HG02763 (cell line): ENCODE measurements at regions not wholly inside any gene's neighbourhood (a gene's known extent, or its start where the extent isn't known, plus 50 kb on each side); places are given as distances from the start of the nearest gene placed in this dataset.

Experiments
- ATAC-seq: cut with Tn5 transposase; IDR thresholded peaks from one replicate; pipeline ENCODE4 v1.9.1; 2021; ENCODE audit warnings: mild to moderate bottlenecking, moderate library complexity; ENCODE audit not compliant: unreplicated experiment

DNA sequence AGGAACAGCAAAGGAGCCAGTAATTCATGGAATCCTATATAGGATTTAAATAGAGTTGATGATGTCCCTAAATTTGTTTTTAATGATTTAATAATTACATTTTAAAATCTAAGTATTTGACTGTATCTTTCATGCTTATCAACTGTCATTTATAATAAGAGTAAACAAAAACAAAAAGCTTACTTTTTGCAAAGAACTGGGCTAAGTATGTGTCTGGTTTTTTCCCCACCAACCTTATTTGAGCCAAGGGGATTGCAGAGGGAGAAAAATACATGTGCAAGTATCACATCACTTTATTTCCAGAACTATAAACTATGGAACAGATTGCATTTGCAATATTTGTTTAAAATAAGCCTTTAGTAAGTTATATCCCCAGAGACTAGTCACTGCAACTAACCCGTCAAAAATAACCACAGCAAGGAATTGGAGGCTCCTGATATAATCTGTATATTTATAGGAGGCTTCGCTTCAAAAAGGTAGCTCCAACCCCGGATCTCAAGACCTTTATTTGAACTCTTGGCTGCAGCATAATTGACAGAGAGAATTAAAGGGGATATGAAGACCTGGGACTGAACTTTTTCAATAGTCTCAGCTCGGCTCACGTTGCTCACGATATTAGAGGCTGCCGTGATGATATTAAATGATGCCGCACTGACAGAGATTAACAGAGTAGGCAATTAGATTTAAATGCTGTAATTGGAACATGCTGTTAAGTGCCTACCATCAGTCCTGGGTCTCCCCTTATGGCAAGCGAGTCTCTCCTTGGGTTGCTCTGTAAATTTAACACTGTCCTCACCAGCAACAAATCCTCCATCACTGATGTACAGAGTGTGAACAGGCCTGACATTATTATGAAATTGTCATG is 329.1 kb upstream of the NFIA start:
- no peak for ATAC-seq

DNA sequence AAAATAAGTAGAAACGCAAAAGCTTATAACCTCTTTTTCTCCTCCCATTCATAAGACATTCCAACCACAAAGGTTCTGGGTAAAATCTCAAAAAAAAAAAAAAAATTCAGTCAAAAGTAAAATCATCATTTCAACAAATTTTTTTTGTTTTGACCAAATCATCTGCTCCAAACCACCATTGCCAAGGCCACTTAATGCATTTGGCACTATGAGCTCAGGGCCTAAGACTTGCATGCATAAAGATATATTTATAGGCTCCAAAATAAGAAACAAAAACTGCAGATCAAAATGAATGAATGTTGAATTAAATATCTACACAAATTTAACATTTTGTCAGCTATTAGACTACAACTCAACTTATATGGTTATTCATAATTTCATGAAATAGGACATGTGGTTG is 331.1 kb upstream of the NFIA start:
- ATAC-seq = no peak

DNA sequence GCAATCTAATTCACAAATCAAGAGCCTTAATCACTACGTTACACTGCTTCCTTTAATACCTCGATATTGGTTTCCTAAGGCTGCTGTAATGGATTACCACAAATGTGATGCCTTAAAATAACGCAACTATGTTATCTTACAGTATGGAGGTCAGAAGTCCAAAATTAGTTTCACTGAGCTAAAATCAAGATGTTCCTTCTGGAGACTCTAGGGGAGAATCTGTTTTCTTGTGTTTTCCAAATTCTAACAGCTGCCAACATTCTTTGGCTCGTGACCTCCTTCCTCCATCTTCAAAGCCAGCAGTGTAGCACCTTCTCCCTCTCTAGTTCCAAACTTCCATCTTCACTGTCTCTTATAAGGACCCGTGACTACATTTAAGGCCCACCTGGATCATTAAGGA is 335.0 kb upstream of the NFIA start:
- ATAC-seq = no peak

DNA sequence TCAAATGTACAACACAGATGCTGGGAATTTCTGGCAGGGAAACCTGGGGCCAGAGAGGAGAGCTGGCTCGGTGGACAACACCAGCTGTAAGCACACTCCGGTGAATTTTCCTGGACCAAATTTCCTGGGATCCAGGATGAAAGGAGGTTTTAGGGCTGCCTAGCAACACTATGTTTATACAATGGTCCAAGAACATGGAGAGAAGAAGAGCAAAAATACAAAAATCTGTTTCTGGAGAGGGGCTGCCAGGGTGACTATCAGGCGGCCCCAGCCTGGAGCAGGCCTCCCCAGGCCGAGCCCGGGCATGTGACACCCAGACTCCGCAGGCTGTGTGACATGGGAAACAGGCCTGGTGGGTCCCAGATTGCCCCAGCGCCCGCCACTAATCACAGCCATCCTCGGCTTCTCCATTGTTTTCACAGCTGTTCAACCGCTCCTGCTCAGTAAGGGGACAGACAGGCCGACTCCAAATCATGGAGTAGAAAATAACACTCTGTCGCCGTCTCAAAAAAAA is 336.0 kb upstream of the NFIA start:
- no peak for ATAC-seq

DNA sequence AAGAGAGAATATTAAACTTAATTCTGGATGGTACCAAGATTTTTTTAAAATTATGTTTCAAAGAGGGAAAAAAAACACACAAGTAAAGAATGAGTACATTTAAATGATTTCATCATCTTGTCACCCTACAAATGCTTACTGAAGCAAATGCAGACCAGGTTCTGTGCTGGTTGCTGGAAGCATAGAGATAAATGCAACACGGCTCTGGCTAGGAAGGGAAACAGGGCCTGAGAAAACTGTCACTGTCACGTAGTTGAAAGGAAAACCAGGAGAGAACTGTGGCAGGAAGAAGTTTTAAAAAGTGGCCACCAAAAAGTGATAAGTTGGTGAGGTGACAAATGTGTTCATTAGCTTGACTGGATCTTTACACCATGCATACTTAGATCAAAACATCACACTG is 336.9 kb upstream of the NFIA start:
- ATAC-seq = no peak

DNA sequence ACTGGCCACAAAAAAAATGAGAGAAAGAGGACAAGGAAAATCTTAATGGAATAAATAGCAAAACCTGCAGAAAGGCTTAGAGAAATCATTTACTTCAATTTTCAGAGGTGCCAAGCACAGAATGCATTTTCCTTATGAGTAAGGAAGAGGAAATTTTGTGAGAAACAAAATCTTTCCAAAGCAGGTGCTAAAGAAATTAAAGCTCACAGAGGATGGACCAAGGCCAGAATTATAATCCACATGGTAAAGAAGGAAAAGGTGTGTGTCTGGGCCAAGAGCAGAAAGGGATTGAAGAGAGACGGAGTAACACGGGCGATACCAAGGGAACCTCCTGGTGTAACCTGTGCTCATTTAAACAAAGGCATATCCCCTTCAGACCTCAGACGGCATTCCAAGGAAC is 340.0 kb upstream of the NFIA start:
- no peak for ATAC-seq

DNA sequence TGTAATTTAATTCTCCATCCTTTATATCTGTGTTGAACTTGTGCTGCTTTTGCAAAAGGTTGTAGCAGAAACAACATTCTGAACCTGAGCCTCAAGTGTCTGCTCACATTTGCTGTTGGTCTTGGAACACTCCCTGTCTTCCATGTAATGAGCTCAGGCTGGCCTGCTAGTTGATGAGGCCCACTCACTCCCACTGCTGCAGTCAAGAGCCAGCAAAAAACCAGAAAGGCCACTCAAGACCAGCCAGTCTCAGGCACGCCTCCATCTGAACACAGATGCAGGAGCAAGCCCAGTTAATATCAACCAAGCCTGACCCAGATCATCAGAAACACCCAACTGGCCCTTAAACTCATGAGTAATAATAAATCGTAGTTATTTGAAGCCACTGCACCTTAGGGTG is 342.2 kb upstream of the NFIA start:
- ATAC-seq = no peak

DNA sequence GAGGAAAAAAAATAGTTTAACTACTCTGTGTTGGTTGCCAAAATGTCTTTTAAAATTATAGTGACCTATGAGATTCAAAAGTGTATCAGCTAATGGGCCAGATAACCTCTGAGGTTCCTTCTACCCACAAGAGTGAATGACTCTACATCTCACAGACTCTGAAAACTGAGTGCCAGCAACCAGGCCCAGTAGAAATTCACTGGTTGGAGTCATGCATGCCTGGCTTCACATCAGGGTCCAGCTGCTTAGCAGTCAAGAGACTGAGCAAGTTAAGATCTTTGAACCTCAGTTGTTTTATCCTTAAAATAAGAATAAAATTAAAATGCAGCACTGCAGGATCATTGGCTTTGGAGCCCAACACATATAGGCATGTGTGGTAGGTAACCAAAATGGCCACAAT is 342.6 kb upstream of the NFIA start:
- ATAC-seq = no peak

DNA sequence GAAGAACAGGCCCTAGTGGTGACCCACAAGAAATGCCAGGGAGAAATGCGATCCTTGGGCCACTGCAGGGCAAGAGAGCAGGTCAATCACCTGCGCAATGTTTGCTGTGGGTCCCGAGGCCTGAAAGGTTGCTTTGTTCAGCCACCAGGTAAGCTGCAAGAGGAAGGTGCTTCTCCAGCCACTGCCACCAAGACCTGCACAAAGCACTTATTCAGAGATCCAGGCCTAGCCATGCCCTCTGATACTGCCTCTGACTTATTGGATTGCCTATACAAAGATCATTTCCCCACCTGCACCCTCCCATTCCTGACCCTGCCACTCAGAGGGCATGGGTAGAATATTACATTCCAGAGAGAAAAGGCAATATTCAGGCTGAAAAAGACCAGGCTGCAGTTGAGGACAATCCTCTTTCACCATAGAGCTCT is 349.4 kb upstream of the NFIA start:
- no peak for ATAC-seq

DNA sequence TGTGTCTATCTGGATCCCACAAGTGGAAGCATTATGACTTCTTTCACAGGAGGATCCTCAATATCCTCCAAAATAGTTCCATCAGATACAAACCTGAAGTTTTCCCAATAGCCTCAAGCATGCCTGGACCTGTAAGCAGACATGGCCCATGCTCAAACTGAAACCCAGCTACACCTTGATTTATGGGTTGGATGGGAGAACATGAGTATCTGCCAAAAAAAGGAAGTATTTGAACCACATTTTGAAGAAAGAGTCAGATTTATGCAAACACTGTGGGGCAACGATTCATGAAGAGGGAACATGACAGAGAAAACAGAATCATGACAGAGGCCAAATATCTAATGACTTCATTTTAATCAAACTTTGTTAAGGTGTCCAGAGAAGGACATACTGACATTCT is 351.0 kb upstream of the NFIA start:
- no peak for ATAC-seq

DNA sequence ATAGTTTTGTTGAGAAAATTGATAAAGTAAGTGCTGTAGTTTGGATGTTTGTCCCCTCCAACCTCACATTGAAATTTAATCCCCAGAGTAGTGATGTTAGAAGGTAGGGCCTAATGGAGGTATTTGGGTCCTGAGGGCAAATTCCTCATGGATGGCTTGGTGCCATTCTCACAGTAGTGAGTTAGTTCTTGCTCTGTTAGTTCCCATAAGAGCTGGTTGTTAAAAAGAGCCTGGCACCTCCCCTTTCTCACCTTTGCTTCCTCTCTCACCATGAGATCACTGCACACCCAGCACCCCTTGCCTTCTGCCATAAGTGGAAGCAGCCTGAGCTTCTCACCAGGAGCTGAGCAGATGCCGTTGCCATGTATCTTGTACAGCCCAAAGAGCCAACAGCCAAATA is 354.8 kb upstream of the NFIA start:
- ATAC-seq = no peak

DNA sequence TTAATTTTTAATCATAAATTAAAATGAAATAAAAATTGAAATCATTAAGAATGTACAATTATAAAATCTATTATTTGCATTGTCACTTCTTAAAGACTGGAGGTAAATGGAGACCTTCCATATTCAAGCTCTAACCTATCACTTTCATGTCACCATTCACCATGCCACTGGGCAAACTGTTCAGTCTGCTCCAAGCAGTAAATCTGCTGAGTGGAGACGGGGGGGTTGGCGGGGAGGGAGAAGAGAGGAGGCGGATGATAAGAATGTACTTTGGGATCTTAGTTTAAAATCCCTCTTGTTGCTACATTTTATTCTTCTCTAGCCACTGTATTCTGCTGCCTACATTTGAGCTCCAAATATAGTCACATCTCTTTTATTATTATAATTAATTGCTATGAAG is 365.9 kb upstream of the NFIA start:
- ATAC-seq = no peak

DNA sequence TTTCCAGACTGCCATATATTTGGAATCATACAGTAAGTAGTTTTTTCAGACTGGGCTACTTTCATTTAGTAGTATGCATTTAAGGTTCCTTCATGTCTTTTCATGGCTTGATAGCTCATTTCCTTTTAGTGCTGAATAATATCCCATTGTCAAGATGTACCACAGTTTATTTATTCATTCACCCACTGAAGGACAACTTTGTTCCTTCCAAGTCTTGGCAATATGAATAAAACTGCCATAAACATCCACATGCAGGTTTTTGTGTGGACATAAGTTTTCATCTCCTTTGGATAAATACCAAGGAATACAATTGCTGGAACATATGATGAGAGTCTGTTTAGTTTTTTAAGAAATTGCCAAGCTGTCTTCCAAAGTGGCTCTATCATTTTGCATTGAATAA is 366.4 kb upstream of the NFIA start:
- ATAC-seq = no peak

DNA sequence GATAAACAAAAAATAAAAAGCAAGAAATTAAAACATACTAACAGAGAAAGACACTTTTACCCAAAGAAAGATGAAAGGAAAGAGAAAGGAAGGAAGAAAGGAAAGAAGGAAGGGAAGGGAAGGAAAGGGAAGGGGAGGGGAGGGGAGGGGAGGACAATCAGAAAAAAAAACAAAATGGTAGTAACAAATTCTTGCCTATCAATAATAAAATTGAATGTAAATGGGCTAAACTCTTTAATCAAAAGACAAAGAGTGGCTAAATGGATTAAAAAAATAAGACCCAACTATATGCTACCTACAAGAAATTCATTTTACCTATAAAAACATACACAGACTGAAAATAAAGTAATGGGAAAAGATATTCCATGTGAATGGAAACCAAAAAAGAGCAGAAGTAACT is 372.9 kb upstream of the NFIA start:
- ATAC-seq = no peak

DNA sequence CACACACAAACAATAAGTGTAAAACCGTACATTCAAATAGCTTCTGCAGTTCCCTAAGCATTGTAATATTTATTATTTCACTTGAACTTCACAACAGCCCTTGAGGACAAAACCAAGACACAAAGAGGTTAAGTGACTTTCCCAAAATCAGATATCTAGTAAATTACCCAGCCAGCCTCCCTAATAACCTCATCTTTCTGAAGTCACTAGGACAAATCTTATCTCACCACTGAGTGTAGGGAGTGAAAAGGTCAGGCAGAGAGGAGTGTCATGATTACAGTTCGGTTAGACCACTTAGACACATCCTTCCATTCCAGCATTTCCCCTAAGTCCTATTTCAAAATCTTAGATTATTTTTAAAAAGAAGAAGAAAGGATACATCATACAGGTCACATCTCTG is 377.3 kb upstream of the NFIA start:
- no peak for ATAC-seq

DNA sequence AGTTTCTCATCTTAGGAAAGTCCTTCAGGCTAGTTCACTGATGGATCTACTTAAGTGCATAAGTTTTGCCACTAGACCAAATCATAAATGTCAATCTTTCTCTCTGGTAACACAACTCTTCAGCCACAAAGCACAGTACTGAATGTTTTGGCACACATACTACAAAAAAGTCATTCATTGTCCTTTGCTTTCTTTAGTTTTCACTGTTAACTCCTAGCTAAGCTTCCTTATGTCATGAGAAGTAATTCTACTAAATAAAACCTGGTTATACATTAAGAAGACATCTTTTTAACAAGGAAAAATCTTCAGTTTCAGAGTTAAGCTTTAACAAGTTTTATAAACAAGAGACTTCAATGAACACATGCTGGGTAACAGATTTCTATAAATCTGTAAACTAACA is 379.2 kb upstream of the NFIA start:
- ATAC-seq = no peak

DNA sequence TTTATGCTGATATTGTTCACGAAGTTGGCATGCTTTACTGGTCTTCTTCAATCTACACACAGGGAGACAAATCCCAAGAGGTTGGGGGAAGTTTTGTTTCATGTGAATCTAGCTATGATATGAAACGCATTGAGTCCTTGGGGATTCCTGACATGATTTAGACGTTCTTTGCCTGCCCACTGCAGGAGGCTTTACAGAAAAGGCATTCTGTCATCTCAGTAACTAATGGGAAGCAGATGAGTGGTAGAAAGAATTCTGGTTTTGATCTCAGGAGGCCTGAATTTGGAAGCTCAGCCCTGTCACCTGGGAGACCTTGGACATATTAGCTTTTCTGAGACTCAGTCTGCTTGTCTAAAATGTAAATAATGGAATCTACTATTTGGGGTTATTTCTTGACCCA is 383.0 kb upstream of the NFIA start:
- no peak for ATAC-seq

DNA sequence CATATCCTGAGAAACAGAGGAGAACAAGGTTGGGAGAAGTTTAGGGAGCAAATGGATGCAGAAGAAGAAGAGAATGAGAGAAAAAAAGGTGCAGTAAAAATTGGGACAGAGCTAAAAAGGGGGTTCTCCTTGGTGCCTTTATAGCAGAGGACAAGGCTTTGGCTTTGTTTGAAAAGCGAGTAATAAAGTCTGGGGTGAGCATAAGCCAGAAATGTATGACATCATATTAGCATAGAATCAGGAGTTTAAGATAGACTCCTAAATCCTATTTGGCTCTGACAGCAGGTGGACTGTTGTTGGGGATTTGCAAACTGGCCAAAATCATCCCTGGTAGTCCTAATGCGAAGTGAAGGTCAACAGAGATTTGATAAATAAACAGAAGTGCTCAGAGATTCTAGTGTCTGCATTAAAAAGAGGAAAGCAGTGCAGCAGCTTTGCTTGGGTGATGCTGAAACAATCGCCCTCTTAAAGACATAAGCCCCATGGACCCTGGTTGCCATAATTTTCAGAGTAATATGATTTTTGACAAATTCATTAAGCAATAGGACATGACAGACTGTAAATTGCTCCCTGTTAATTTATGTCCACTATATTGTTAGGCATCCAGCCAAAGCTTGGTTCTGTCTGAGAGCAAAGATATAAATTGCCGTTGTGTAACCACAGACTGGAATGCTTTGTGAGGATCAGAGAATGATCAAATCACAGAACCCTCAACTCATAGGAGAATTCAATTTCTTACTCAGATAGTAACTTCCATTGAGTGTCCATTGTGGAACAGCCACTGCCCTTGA is 385.0 kb upstream of the NFIA start:
- no peak for ATAC-seq

DNA sequence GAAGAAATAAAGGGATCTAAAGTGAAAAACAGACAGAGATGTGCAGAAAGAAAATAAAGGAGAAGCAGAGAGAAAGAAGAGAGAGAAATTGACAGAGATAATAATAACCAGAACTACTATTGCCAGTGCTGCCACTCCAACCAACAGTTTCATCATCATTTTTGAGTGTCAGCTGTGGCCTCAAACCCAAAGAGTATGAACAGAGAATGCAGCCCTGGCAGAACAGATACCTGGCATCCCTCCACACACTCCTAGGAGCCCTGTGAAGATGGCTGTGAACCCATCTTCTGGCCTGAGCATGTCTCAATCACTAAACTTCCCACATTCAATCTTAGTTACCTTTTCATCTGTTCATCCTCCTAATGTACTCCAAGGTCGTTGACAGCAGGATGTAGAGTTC is 385.8 kb upstream of the NFIA start:
- ATAC-seq = no peak

DNA sequence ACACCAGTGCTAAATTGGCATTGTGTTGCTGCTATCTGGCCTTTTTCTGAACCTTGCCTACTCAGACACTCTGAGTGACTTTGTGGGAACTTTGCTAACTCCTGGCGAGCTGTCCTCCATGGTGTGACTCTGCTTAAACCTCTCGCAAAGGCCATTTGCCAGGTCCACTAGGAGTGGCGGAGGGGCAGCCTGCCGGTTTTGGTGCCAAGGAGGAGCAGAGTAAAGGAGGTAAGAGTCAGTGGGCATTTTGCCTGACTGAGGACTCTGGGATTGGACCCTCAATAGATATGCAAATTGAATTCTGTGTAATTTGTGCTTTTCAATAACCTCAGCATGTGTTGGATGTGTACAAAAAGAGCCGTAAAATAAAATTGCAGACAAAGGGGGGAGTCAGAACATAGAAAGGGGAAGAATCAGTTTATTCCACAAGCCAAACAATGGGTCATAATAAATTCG is 386.6 kb upstream of the NFIA start:
- no peak for ATAC-seq

DNA sequence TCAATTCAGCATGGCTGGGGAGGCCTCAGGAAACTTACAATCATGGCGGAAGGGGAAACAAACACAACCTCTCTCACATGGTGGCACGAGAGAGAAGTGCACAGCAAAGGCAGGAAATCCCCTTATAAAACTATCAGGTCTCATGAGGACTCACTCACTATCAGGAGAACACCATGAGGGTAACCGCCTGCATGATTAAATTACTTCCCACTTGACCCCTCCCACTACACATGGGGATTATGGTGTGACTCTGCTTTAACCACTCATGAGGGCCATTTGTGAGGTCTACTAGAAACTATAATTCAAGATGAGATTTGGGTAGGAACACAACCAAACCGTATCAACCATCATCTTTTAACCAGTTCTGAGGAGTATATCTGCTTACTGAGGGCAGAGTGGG is 387.4 kb upstream of the NFIA start:
- ATAC-seq = no peak

DNA sequence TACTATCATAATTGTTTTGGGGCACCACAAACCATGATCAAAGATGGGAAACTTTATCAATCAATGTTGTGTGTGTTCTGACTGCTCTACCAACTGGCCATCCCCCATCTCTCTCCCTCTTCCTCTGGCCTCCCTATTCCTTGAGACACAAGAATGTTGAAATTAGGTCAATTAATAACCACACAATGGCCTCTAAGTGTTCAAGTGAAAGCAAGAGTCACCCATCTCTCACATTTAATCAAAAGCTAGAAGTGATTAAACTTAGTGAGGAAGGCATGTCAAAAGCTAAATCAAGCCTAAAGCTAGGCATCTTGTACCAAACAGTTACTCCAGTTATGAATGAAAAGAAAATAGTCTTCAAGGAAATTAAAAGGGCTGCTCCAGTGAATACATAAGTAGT is 390.3 kb upstream of the NFIA start:
- no peak for ATAC-seq
